ENCODE measurements at regions not wholly inside any gene's neighbourhood (a gene's known extent, or its start where the extent isn't known, plus 50 kb on each side); places are given as distances from the start of the nearest gene placed in this dataset.

- no peak for DNase-seq (ENCODE audit: low read depth)
- TF ChIP-seq CTCF (IDR thresholded peaks at IDR 0.05; ENCODE audit: insufficient read depth, low read depth, low read length, missing control alignments), result no peak
- no peak overlapping the region for H3K4me3 ChIP-seq (ENCODE audit: low read depth, low read length)
Measured at GRCh38 chr14:61868846-61869245, 106.6 kb downstream of the SNAPC1 start.

GRCh38 chr14:61870163-61870562 lies 107.9 kb downstream of the SNAPC1 start:
- no peak for TF ChIP-seq CTCF (IDR thresholded peaks at IDR 0.05; ENCODE audit: insufficient read depth, low read depth, low read length, missing control alignments)
- no peak for DNase-seq (ENCODE audit: low read depth)
- H3K4me3 ChIP-seq (ENCODE audit: low read depth, low read length), result no peak overlapping the region

DNA sequence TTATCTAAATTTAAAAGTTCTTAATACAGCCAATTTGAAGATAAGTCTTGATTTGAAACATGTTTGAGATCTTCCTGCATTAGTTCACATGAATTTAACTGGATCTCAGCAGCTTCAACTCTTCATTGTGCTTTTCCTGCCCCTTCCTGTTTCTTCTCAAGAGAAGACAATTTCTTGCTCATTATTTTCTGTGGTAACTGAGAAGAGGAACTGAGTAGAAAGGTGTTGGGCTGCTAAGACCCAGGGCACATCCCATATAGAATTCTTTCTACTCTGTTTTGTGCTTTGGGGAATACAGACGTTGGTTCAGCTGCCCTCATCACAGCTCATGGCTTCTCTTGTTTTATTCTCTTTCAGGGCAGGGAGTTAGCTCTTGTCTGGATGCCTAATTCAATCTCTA lies 110.2 kb downstream of the SNAPC1 start:
- H3K4me3 ChIP-seq (ENCODE audit: low read depth, low read length), result no peak overlapping the region
- TF ChIP-seq CTCF (IDR thresholded peaks at IDR 0.05; ENCODE audit: insufficient read depth, low read depth, low read length, missing control alignments), result no peak
- peak; percentile 58 for DNase-seq (ENCODE audit: low read depth)

GRCh38 chr14:61875483-61875882 lies 113.3 kb downstream of the SNAPC1 start:
- DNase-seq (ENCODE audit: low read depth), result no peak

DNA sequence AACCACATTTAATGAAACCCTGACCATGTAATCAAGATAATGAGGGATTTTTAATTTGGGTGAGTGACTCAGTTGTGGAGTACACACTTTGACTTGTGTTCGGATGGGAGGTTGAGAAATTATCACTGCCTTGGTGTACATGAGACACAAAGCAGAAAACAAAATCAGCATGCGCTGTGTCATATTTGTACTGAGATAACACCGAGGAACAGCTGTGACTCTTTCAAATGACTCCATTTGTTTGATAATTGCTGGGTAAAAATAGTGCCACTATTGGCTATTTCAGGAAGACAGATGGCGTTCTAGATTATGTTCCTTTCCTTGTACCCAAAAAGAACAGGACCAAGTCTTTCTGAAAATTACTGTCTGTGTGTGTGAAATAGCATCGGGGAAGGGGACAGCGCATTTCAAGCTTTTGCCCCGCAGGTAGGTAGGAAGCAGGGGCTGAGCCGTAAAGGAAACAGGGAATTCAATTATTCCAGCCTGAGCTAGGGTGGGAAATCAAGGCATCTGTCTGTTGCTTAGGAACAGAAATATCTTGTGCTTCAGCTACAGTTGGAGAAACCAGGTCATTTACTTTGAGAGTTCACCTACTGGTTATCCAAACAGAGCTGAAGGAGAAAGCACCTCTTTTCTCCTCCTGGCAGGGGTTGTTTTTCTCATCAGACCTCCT lies 114.3 kb downstream of the SNAPC1 start:
- DNase-seq (ENCODE audit: low read depth), result peak; percentile 56
- H3K4me3 ChIP-seq (ENCODE audit: low read depth, low read length), result no peak overlapping the region
- TF ChIP-seq CTCF (IDR thresholded peaks at IDR 0.05; ENCODE audit: insufficient read depth, low read depth, low read length, missing control alignments), result no peak

More at GRCh38 chr14:61875483-61875882, 113.3 kb downstream of the SNAPC1 start:
- no peak for TF ChIP-seq CTCF (IDR thresholded peaks at IDR 0.05; ENCODE audit: insufficient read depth, low read depth, low read length, missing control alignments)
- no peak overlapping the region for H3K4me3 ChIP-seq (ENCODE audit: low read depth, low read length)

- no peak overlapping the region for H3K4me3 ChIP-seq (ENCODE audit: low read depth, low read length)
- TF ChIP-seq CTCF (IDR thresholded peaks at IDR 0.05; ENCODE audit: insufficient read depth, low read depth, low read length, missing control alignments), result no peak
- DNase-seq (ENCODE audit: low read depth), result no peak
Measured at GRCh38 chr14:61877035-61877390, 114.8 kb downstream of the SNAPC1 start.

DNA sequence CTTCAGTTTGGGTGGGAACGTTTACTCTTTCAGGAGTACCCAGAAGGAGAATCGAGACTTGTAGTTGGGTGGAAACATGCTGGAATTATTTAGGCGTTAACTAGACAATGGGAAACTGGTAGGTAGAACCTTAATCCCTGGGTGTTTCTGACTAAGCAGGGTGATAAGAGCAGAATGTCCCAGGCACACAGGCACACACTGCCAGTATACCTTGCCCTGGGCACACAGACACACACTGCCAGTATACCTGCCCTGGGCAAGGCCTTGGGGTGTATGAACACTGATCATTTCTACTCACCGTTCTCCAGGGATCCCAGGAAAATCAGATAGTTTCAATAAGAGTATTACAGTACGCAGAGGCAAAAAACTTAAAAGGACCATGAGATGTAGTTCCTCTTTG lies 115.5 kb downstream of the SNAPC1 start:
- no peak for DNase-seq (ENCODE audit: low read depth)
- TF ChIP-seq CTCF (IDR thresholded peaks at IDR 0.05; ENCODE audit: insufficient read depth, low read depth, low read length, missing control alignments), result no peak
- no peak overlapping the region for H3K4me3 ChIP-seq (ENCODE audit: low read depth, low read length)

All from GM12865 (cell line).